ENCODE measurements at regions not wholly inside any gene's neighbourhood (a gene's known extent, or its start where the extent isn't known, plus 50 kb on each side); places are given as distances from the start of the nearest gene placed in this dataset.

- TF ChIP-seq CTCF (IDR thresholded peaks at IDR 0.05) (no peak), POLR2A (IDR thresholded peaks at IDR 0.05) (no peak)
These were observed 173.6 kb downstream of the TRIM33 start for GRCh38 chr1:114337417-114337816.

All from esophagus squamous epithelium (tissue), 4 donors.